ENCODE measurements at regions not wholly inside any gene's neighbourhood (a gene's known extent, or its start where the extent isn't known, plus 50 kb on each side); places are given as distances from the start of the nearest gene placed in this dataset.

DNA sequence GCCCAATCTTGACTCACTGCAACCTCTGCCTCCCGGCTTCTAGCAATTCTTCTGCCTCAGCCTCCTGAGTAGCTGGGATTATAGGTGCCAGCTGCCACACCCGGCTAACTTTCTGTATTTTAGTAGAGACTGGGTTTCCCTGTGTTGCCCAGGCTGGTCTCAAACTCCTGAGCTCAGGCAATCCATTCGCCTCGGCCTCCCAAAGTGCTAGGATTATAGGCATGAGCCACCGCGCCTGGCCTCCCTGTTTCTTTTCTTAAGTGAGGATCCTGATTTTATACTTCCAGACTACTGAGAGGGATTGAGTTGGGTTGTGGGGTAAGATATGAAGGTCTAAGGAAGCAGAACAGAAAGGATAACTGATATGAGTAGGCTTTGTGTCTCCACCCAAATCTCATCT lies 106.8 kb downstream of the CNTN3 start:
- DNase-seq (ENCODE audit: low spot score): no peak
- Histone ChIP-seq H3K9me3 (no peaks in the 10 kb centered on the region), H3K27ac (no peak overlapping the region), H3K27me3 (no peaks in the 10 kb centered on the region), H3K4me1 (no peaks in the 10 kb centered on the region), H3K4me3 (no peak overlapping the region), H3K36me3 (no peaks in the 10 kb centered on the region)
- no peak for TF ChIP-seq CTCF (IDR thresholded peaks at IDR 0.05)

GRCh38 chr3:74506246-74506645 lies 108.2 kb downstream of the CNTN3 start:
- TF ChIP-seq CTCF (IDR thresholded peaks at IDR 0.05): no peak

DNA sequence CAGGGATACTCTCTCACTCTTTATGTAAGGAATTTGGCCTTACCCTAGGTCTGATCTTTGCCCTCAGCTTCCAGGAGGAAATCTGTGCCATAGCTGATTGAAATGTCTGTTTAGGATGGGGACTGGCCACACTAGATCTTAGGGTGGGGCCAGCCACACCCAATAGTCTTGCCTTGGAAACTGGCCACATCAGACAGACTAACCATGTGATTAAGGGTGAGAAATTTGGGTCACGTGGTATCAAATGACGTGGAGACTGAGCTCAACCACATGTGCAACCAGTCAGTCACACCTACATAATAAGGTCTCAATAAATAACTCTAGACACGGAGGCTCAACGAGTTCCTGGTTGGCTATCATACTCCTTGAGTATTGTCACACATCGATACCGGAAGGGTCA lies 113.5 kb downstream of the CNTN3 start:
- H3K4me1 ChIP-seq: no peaks in the 10 kb centered on the region
- H3K36me3 ChIP-seq: no peaks in the 10 kb centered on the region
- H3K27ac ChIP-seq: no peak overlapping the region
- no peaks in the 10 kb centered on the region for H3K9me3 ChIP-seq
- no peak overlapping the region for H3K4me3 ChIP-seq
- TF ChIP-seq CTCF (IDR thresholded peaks at IDR 0.05): no peak
- H3K27me3 ChIP-seq: no peaks in the 10 kb centered on the region
- DNase-seq (ENCODE audit: low spot score): no peak

More at GRCh38 chr3:74506246-74506645, 108.2 kb downstream of the CNTN3 start:
- no peaks in the 10 kb centered on the region for H3K36me3 ChIP-seq
- no peak overlapping the region for H3K27ac ChIP-seq
- H3K4me1 ChIP-seq: no peaks in the 10 kb centered on the region
- no peaks in the 10 kb centered on the region for H3K9me3 ChIP-seq
- DNase-seq (ENCODE audit: low spot score): no peak
- no peaks in the 10 kb centered on the region for H3K27me3 ChIP-seq
- no peak overlapping the region for H3K4me3 ChIP-seq

DNA sequence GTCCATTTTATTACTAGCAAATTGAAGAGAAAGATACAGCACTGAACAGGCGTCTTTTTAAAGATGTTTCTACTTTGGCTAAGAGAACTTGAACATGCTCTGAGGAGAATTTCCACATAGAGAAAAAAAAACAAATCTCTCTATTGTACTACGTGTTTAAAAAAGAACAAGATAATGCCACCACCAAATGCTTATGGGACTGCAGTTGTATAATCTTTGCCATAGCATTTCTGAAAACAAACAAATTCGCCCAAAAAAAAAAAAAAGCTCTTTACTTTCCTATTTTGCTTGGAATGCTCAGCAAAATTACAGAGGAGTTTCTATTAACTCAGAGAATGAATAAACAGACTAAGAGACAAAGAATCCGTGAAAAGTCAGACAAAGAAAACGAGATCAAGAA lies 114.2 kb downstream of the CNTN3 start:
- Histone ChIP-seq H3K4me3 (no peak overlapping the region), H3K4me1 (no peaks in the 10 kb centered on the region)

GRCh38 chr3:74491874-74492273 lies 122.6 kb downstream of the CNTN3 start:
- Histone ChIP-seq H3K36me3 (no peaks in the 10 kb centered on the region), H3K4me3 (no peak overlapping the region), H3K4me1 (no peaks in the 10 kb centered on the region), H3K9me3 (no peaks in the 10 kb centered on the region), H3K27me3 (no peaks in the 10 kb centered on the region), H3K27ac (no peak overlapping the region)
- no peak for TF ChIP-seq CTCF (IDR thresholded peaks at IDR 0.05)
- DNase-seq (ENCODE audit: low spot score): no peak

More for the DNA sequence above, 114.2 kb downstream of the CNTN3 start:
- Histone ChIP-seq H3K9me3 (no peaks in the 10 kb centered on the region), H3K27me3 (no peaks in the 10 kb centered on the region), H3K36me3 (no peaks in the 10 kb centered on the region), H3K27ac (no peak overlapping the region)
- TF ChIP-seq CTCF (IDR thresholded peaks at IDR 0.05): no peak
- DNase-seq (ENCODE audit: low spot score): no peak

DNA sequence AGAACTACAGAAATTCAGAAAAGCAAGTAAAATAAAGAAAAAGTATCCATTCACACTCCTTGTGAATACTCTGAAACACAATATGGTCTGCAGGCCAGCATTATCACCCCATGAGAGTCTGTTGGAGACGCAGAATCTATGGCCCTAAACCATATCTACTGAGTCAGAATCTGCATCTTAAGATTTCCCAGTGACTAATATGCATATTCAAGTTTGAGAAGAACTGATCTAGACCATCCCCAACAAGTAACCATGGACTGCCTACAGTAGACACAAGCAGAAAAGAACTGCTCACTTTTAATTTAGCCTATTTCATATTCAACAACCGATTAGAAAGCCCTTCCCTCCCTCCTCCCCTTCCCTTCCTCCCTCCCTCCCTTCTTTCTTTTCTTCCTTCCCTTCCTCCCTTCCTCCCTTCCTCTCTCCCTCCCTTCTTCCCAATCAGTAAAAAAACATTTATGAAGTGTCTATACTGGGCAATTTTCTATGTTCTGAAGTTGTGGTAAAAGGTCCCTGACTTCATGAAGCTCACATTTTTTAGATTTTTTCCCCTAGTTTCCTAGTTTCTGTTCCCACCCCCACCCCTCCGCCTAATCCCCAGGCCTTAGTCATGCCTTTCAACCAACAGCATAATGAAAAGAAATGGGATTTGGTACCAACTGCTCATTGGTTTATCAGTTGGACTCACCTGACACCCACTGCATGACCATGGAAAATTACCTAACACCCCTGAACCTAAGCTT lies 125.2 kb downstream of the CNTN3 start:
- H3K27ac ChIP-seq: no peak overlapping the region
- H3K4me3 ChIP-seq: no peak overlapping the region
- DNase-seq (ENCODE audit: low spot score): no peak
- H3K4me1 ChIP-seq: no peaks in the 10 kb centered on the region
- no peak for TF ChIP-seq CTCF (IDR thresholded peaks at IDR 0.05)
- no peaks in the 10 kb centered on the region for H3K27me3 ChIP-seq
- no peaks in the 10 kb centered on the region for H3K36me3 ChIP-seq
- no peaks in the 10 kb centered on the region for H3K9me3 ChIP-seq
